ENCODE measurements at regions not wholly inside any gene's neighbourhood (a gene's known extent, or its start where the extent isn't known, plus 50 kb on each side); places are given as distances from the start of the nearest gene placed in this dataset.

GRCh38 chr12:126210026-126210425 is 1144.8 kb downstream of the AACS start:
- no peaks in the 10 kb centered on the region for H3K4me1 ChIP-seq (ENCODE audit: insufficient read depth, low read length)
- H3K9me3 ChIP-seq (ENCODE audit: low read depth, low read length) = no peaks in the 10 kb centered on the region
- no peak for TF ChIP-seq CTCF (IDR thresholded peaks at IDR 0.05; ENCODE audit: extremely low read depth, low read depth, low read length)
- no peak overlapping the region for H3K27ac ChIP-seq (ENCODE audit: low read depth, low read length)
- no peaks in the 10 kb centered on the region for H3K27me3 ChIP-seq (ENCODE audit: insufficient read depth, low read length)
- no peaks in the 10 kb centered on the region for H4K20me1 ChIP-seq (ENCODE audit: insufficient read depth, low read length)
- H3K4me3 ChIP-seq (ENCODE audit: insufficient read depth, low read length) = no peak overlapping the region
- DNase-seq (ENCODE audit: insufficient read length, low spot score, missing footprints) = no peak
- H3K4me2 ChIP-seq (ENCODE audit: insufficient read depth, low read length) = no peak overlapping the region
- H2AFZ ChIP-seq (ENCODE audit: low read length) = no peak overlapping the region
- H3K36me3 ChIP-seq (ENCODE audit: insufficient read depth, low read length) = no peaks in the 10 kb centered on the region
- H3K79me2 ChIP-seq (ENCODE audit: insufficient read depth, low read length) = no peaks in the 10 kb centered on the region

- no peaks in the 10 kb centered on the region for H3K9me3 ChIP-seq (ENCODE audit: low read depth, low read length)
- no peaks in the 10 kb centered on the region for H4K20me1 ChIP-seq (ENCODE audit: insufficient read depth, low read length)
- no peak overlapping the region for H3K4me3 ChIP-seq (ENCODE audit: insufficient read depth, low read length)
- no peak overlapping the region for H2AFZ ChIP-seq (ENCODE audit: low read length)
- H3K4me2 ChIP-seq (ENCODE audit: insufficient read depth, low read length) = no peak overlapping the region
- no peaks in the 10 kb centered on the region for H3K27me3 ChIP-seq (ENCODE audit: insufficient read depth, low read length)
- H3K27ac ChIP-seq (ENCODE audit: low read depth, low read length) = no peak overlapping the region
- no peaks in the 10 kb centered on the region for H3K4me1 ChIP-seq (ENCODE audit: insufficient read depth, low read length)
- H3K36me3 ChIP-seq (ENCODE audit: insufficient read depth, low read length) = no peaks in the 10 kb centered on the region
- no peaks in the 10 kb centered on the region for H3K79me2 ChIP-seq (ENCODE audit: insufficient read depth, low read length)
- no peak for DNase-seq (ENCODE audit: insufficient read length, low spot score, missing footprints)
- no peak for TF ChIP-seq CTCF (IDR thresholded peaks at IDR 0.05; ENCODE audit: extremely low read depth, low read depth, low read length)
Observed at GRCh38 chr12:126210448-126210847, 1145.2 kb downstream of the AACS start.

GRCh38 chr12:126212824-126213223 is 1147.6 kb downstream of the AACS start:
- TF ChIP-seq CTCF (IDR thresholded peaks at IDR 0.05; ENCODE audit: extremely low read depth, low read depth, low read length) = no peak
- no peak for DNase-seq (ENCODE audit: insufficient read length, low spot score, missing footprints)
- no peaks in the 10 kb centered on the region for H3K79me2 ChIP-seq (ENCODE audit: insufficient read depth, low read length)
- H3K27me3 ChIP-seq (ENCODE audit: insufficient read depth, low read length) = no peaks in the 10 kb centered on the region
- no peaks in the 10 kb centered on the region for H4K20me1 ChIP-seq (ENCODE audit: insufficient read depth, low read length)
- H3K36me3 ChIP-seq (ENCODE audit: insufficient read depth, low read length) = no peaks in the 10 kb centered on the region
- H2AFZ ChIP-seq (ENCODE audit: low read length) = no peak overlapping the region
- H3K4me1 ChIP-seq (ENCODE audit: insufficient read depth, low read length) = no peaks in the 10 kb centered on the region
- H3K4me3 ChIP-seq (ENCODE audit: insufficient read depth, low read length) = no peak overlapping the region
- H3K27ac ChIP-seq (ENCODE audit: low read depth, low read length) = no peak overlapping the region
- no peak overlapping the region for H3K4me2 ChIP-seq (ENCODE audit: insufficient read depth, low read length)
- H3K9me3 ChIP-seq (ENCODE audit: low read depth, low read length) = no peaks in the 10 kb centered on the region

- DNase-seq (ENCODE audit: insufficient read length, low spot score, missing footprints) = no peak
- no peak overlapping the region for H3K27ac ChIP-seq (ENCODE audit: low read depth, low read length)
- H2AFZ ChIP-seq (ENCODE audit: low read length) = no peak overlapping the region
- H3K4me1 ChIP-seq (ENCODE audit: insufficient read depth, low read length) = peaks cover 15% of the 10 kb centered on the region
- H3K9me3 ChIP-seq (ENCODE audit: low read depth, low read length) = no peaks in the 10 kb centered on the region
- no peaks in the 10 kb centered on the region for H3K36me3 ChIP-seq (ENCODE audit: insufficient read depth, low read length)
- H3K27me3 ChIP-seq (ENCODE audit: insufficient read depth, low read length) = no peaks in the 10 kb centered on the region
- no peaks in the 10 kb centered on the region for H4K20me1 ChIP-seq (ENCODE audit: insufficient read depth, low read length)
- no peaks in the 10 kb centered on the region for H3K79me2 ChIP-seq (ENCODE audit: insufficient read depth, low read length)
- no peak for TF ChIP-seq CTCF (IDR thresholded peaks at IDR 0.05; ENCODE audit: extremely low read depth, low read depth, low read length)
- H3K4me2 ChIP-seq (ENCODE audit: insufficient read depth, low read length) = no peak overlapping the region
- H3K4me3 ChIP-seq (ENCODE audit: insufficient read depth, low read length) = no peak overlapping the region
Observed at GRCh38 chr12:126218697-126219096, 1153.5 kb downstream of the AACS start.
